GM19463 (cell line): ENCODE measurements at regions not wholly inside any gene's neighbourhood (a gene's known extent, or its start where the extent isn't known, plus 50 kb on each side); places are given as distances from the start of the nearest gene placed in this dataset.

ENCODE experiments used
- ATAC-seq: cut with Tn5 transposase; IDR thresholded peaks from one replicate; pipeline ENCODE4 v1.9.1; 2021; ENCODE audit warnings: mild to moderate bottlenecking, moderate library complexity; ENCODE audit not compliant: unreplicated experiment

DNA sequence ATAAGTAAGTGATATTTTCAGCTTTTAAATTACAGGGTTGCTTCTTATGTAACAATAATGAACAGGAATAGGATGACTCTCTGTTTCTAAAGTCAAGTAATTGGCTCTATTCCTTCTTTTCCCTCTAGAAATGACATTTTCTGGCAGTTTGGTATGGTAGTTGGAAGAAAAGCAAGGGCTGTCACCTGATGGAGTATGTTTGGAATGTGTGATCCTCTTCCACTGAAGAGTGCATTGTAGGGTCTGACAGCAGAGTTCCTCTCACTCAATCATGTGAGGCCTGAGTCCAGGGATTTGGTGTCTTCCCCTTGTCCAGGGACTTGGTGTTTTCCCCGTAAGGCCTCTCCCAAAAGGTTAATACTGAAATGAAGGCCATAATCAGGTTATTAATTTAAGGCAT, 233.8 kb upstream of the FBXL7 start:
- ATAC-seq = no peak

- ATAC-seq = no peak
Measured at GRCh38 chr5:15263942-15264341, 236.0 kb upstream of the FBXL7 start.

- no peak for ATAC-seq
Measured at GRCh38 chr5:15263406-15263805, 236.6 kb upstream of the FBXL7 start.

GRCh38 chr5:15261269-15261995, 238.5 kb upstream of the FBXL7 start:
- no peak for ATAC-seq

GRCh38 chr5:15260356-15261268, 239.4 kb upstream of the FBXL7 start:
- ATAC-seq = no peak

DNA sequence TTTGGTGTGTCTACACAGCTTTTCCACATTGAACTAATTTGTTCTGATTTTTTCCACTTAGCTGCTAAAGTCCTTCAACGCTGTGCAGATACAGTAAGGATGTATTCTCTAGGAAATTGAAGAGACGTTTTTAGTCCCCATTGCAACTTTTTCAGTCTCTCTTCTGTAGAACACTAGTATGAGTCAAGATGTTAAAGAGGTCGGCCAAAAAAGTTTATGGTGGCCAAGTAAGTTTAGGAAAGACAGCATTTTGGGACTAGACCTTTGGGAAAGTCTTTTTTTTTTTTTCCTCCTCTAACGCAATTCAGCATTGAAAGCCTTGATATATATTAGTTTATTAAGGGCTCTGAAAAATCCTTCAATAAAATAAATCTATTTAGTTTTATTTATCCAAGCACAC, 243.5 kb upstream of the FBXL7 start:
- no peak for ATAC-seq

- no peak for ATAC-seq
Measured at GRCh38 chr5:15255576-15255975, 244.4 kb upstream of the FBXL7 start.

- ATAC-seq = no peak
Measured at GRCh38 chr5:15254607-15255006, 245.4 kb upstream of the FBXL7 start.

DNA sequence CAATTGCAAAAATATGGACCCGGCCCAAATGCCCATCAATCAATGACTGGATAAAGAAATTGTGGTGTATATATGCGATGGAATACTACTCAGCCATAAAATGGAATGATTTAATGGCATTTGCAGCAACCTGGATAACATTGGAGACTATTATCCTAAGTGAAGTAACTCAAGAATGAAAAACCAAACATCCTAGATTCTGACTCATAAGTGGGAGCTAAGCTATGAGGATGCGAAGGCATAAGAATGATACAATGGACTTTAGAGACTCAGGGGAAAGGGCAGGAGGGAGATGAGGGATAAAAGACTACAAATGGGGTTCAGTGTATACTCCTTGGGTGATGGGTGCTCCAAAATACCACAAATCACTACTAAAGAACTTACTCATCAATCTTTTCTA, 247.6 kb upstream of the FBXL7 start:
- no peak for ATAC-seq

DNA sequence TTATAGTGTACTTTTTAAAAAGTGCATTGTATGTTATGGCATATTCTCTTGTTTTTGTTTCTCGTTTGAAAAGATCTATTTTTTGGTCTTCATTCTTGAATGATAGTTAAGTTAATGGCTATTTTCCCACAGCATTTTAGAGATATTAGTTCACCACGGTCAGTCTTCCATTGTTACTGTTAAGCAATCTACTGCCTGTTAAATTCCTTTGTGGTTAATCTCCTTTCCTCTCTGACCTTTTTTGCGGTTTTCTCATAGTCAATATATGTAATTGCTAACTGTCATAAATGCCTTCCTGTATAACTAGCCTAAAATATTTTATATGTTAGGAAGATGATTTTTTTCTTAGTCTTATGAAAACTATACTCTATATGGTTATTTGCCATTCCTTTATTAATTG, 250.8 kb upstream of the FBXL7 start:
- ATAC-seq = no peak

- ATAC-seq = no peak
Measured at GRCh38 chr5:15248731-15249130, 251.2 kb upstream of the FBXL7 start.

DNA sequence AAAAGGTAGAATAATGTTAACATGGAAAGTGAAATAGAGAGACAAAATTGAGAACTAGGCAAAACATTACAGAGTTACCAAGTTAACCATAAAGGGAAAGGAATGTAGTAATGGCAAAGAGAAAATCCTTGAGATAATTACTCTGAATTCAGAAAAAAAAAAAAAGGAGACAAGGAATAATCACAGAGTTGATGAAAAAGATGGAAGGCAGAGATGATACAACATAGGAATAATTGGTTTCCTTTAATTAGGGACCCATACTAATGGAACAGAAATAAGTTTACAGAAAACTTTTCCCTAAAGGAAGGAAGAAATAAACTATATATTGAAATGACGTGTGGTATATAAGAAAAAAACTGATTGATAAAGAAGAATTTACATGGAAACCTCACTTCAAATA, 254.1 kb upstream of the FBXL7 start:
- ATAC-seq = no peak

DNA sequence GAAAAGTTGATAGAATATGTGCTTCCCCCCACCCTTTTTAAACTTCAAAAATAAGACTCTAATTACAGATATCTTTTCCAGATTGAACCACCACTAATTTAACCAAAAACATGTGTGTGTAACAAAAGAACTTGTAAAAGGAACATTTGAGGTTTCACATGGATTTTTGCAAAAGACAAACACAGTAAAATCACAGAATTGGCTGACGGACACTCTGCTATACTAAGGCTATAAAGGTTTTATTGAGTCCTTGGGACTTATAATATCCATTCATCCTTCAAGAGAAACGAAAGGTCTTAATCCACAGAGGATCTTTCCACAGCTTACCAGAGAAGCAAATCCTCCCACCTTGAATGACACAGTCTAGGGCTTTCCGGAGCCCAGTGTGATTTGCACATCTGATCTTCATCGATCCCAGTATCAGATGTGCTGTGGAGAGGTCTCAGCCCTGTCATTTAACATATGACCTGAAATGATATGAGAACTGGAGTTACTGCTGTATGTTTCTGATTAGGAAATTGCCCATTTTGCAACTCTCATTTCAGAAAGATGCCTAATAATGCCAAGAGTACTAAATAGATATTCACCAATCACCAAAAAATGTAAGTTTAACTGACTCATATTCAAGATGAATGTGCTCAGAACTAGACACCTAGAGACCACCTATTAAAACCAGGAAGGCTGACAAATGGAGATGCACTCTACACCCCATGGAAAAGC, 256.5 kb upstream of the FBXL7 start:
- ATAC-seq = no peak

GRCh38 chr5:15241216-15241821, 258.7 kb upstream of the FBXL7 start:
- ATAC-seq = no peak

GRCh38 chr5:15238006-15238405, 262.0 kb upstream of the FBXL7 start:
- no peak for ATAC-seq

DNA sequence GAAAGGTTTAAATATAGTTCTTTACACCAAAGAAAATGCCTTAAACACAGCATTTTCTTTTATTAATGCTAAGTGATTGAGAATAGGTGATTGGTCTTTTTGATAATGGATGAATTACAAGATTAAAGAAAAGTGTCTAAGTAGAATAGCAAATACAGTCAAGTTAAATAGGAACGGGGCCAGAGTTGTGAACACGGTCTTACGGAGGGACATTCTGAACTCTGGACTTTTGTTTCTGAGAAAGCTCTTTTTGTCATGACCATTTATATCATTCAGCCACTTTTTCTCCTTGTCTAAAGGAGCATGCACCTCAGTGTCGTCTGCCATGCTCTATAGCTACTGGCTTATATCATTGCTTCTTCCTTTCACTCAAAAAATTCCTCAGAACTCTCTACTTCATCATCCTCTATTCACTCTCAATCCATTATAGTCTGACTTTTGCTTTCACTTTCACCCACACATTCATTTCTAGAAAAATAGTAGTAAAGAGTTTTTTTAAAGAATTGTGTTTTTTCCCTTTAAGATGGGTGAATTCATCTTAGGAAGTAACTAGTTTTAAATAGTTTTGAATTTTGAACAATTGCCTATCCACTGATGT, 263.0 kb upstream of the FBXL7 start:
- ATAC-seq = no peak

GRCh38 chr5:15234911-15235310, 265.1 kb upstream of the FBXL7 start:
- ATAC-seq = no peak

DNA sequence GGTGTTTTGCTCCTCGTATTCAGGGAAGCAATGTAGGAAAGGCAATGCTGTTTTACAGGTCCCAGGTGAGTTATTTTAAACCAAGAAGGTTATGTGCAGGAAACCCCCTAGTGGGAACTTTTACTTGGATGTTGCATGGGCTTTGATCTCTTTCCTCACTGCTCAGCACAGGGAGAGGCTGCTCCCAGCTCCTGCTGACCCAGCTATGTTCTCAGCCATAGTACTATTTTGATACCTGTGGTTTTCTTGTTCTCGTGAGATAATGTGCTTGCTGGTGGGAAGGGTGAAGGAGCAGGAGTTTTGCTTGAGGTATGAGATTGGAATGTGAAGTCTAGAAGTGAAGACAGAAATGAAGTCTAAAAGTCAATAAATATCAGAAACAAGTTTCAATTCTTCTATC, 265.6 kb upstream of the FBXL7 start:
- no peak for ATAC-seq

DNA sequence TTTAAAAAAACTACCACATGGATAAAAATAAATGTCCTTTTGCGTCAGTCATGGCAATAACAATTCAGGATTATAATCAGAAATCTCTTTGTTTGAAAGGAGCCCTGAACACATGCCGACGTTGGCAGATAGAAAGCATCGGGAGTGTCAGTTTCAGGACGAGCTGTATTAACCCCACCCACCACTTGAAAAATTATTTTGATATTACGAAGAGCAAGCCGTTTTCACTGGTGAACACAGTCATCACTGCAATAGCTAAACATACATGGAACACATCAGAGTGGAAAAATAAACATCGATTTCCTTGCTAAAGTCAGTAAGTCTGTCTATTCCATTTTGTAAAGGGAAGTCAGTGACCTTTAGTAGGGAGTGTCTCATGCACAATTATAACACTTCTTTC, 266.4 kb upstream of the FBXL7 start:
- ATAC-seq = no peak

DNA sequence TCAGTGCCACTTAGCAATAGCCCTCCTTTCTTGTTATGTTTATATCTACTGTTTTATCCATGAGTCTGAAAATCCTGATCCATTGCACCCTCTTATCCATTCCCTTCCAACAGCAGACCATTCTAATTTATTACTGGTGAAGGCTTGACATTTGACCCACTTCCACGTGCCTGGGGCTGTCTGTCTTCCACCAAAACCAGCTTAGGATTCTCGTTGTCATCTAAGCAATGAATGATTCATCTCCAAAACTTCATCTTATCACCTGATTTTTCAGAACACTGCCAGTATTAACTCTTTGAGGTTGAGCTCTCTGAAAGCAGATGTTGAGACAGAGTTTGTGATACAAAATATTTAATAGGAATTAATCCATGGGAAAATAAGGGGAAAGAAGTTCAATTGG, 277.8 kb upstream of the FBXL7 start:
- no peak for ATAC-seq

DNA sequence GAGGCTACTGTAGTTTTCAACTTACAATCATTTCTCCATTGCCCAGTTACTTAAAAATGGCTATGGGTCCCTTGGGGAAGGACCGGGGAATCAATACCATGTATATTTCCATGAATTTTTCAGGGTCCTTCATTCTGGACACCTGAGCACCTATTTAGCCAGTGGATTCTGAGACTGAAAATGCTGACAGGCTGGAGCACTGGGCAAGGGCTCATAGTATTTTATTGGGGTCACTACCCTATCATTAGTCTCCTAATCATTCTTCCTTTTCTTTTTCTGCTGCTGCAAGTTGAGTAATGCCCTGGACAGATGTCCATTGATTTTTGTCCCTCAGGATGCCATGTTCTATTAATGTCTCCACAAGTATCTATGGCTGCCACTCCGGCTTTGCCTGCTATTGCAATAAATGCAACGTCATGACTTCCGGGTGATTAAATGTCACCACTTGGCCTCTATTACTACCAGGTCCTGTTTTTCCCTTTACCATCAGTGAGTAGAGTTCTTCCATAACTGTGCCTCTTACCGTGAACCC, 279.3 kb upstream of the FBXL7 start:
- no peak for ATAC-seq
